Daoy (cell line): ENCODE measurements at regions not wholly inside any gene's neighbourhood (a gene's known extent, or its start where the extent isn't known, plus 50 kb on each side); places are given as distances from the start of the nearest gene placed in this dataset.

ENCODE experiments used
- DNase-seq: peaks from one replicate; pipeline ENCODE4 v3.0.0-alpha.2; 2015; ENCODE audit warnings: low read depth

- no peak for DNase-seq
Measured at GRCh38 chr4:127534041-127534825, 98.5 kb upstream of the INTU start.

GRCh38 chr4:127538016-127538415 lies 94.7 kb upstream of the INTU start:
- DNase-seq = no peak

- DNase-seq = no peak
Measured at GRCh38 chr4:127540497-127541025, 92.2 kb upstream of the INTU start.

- DNase-seq = no peak
Measured at GRCh38 chr4:127545271-127545670, 87.5 kb upstream of the INTU start.

GRCh38 chr4:127548990-127549925 lies 83.5 kb upstream of the INTU start:
- no peak for DNase-seq

GRCh38 chr4:127555106-127555505 lies 77.7 kb upstream of the INTU start:
- no peak for DNase-seq

- no peak for DNase-seq
Measured at GRCh38 chr4:127558088-127558487, 74.7 kb upstream of the INTU start.

- no peak for DNase-seq
Measured at GRCh38 chr4:127558489-127559407, 74.0 kb upstream of the INTU start.

GRCh38 chr4:127559981-127560380 lies 72.8 kb upstream of the INTU start:
- DNase-seq = no peak

- DNase-seq = no peak
Measured at GRCh38 chr4:127560755-127561154, 72.0 kb upstream of the INTU start.

- DNase-seq = no peak
Measured at GRCh38 chr4:127574643-127575042, 58.1 kb upstream of the INTU start.

GRCh38 chr4:127575888-127576287 lies 56.9 kb upstream of the INTU start:
- DNase-seq = no peak

- no peak for DNase-seq
Measured at GRCh38 chr4:127578491-127578890, 54.3 kb upstream of the INTU start.

- DNase-seq = no peak
Measured at GRCh38 chr4:127578967-127579366, 53.8 kb upstream of the INTU start.

- no peak for DNase-seq
Measured at GRCh38 chr4:127579821-127580220, 52.9 kb upstream of the INTU start.

- no peak for DNase-seq
Measured at GRCh38 chr4:127580300-127580699, 52.5 kb upstream of the INTU start.

- DNase-seq = no peak
Measured at GRCh38 chr4:127580891-127581290, 51.9 kb upstream of the INTU start.
